Inflammatory macrophage treated with lipopolysaccharide for 4 hours (primary cell): ENCODE measurements at regions not wholly inside any gene's neighbourhood (a gene's known extent, or its start where the extent isn't known, plus 50 kb on each side); places are given as distances from the start of the nearest gene placed in this dataset.

Experiments
- DNase-seq: peaks from one replicate; pipeline ENCODE4 v3.0.0-alpha.2; 2020

DNA sequence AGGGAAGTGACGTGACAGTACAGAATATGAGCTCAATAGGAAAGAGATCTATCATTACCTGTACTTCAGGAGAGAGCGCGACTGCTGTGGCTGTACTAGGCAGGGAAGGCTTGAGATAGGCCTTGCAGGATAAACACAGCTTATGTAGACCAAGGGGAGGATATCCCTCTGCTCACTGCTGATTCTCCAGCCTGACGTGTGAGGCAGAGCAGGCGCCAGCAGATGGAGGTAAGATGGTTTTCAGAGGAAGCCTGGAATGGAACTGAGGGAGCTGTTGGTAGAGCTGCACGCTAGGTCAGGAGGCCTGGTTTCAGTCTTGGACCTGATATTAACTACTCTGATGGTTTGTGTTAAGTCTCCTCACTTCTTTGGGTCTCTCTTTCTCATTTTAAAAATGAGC is 291.4 kb downstream of the YTHDC2 start:
- no peak for DNase-seq

- no peak for DNase-seq
Measured at GRCh38 chr5:113806250-113806649, 292.8 kb downstream of the YTHDC2 start.

- no peak for DNase-seq
Measured at GRCh38 chr5:113806904-113807303, 293.4 kb downstream of the YTHDC2 start.

DNA sequence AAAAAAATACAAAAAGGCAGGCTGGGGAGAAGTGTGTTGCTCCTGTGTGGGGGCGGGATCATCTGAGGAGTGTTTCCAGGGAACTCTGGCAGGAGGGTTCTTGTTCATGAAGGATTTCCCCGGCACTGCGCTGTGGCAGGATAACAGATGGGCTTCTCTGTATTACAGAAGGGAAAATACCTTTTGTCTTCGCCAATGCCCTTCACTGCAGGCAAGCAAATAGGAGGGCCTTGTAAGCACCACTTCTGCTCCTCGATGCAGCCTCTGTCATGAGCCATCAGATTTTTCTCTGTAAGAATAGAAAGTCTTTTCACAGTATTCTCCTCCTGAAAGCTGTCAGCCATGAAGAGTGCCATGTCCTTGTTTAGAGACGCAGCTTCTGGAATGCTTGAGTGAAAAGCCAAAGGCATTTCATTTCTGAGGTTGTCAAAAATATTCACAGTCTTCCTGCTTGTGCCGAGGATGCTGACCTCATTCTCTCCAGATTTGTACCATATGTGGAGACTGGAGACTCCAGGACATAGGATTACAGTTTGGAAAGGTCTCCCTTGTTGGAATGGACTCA is 294.0 kb downstream of the YTHDC2 start:
- DNase-seq, result no peak

DNA sequence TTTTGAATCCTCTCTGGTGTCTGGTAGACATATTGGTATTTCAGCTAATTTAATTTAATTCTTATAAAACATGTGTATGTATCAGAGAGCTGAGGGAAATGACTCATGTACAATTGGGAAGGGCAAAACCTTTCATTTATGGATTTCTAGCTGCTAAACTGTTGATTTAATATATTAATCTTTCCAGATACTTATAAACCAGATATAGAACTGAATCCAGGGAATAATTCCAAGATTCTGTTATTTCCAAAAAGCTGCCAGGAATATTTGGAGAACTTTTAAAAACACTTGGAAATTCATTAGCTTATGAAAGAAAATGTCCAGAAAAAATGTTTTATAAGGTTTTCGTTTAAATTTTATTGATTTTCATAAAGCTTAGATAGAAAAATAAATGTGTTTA is 295.5 kb downstream of the YTHDC2 start:
- DNase-seq, result no peak

- DNase-seq, result no peak
Measured at GRCh38 chr5:113809626-113810025, 296.1 kb downstream of the YTHDC2 start.

DNA sequence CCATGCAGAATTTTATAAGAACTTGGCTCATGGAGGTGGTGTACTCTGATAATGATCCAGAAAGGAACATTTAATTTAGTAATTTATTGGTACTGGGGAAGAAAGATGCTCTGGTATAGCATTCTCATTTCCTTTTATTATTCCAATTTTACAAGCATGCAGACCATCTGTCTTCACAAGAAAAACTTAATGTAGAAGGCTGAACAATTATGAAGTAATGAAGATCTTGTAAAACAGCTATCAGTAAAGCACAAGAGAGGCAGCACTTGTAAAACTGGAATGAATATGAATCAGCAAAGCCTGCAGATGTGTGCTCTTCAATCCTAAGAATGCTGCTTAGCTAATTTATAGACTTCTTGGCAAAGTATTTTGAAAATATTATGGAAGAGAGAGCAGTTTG is 300.0 kb downstream of the YTHDC2 start:
- DNase-seq, result no peak

DNA sequence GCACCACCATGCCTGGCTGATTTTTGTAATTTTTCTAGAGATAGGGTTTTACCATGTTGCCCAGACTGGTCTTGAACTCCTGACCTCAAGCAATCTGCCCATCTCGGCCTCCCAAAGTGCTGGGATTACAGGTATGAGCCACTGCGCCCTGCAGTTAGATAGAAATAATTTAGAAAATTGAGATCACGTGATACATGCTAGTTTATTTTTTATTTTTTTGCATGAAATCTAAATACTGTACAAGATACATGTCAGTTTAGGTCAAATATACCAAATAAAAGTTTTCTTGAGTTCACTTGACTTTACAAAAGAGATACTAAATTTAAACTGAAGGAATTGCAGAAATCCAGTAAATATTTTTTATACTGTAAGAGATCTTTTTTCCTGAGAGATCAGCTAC is 304.2 kb downstream of the YTHDC2 start:
- DNase-seq, result no peak

- no peak for DNase-seq
Measured at GRCh38 chr5:113823696-113824095, 310.2 kb downstream of the YTHDC2 start.

DNA sequence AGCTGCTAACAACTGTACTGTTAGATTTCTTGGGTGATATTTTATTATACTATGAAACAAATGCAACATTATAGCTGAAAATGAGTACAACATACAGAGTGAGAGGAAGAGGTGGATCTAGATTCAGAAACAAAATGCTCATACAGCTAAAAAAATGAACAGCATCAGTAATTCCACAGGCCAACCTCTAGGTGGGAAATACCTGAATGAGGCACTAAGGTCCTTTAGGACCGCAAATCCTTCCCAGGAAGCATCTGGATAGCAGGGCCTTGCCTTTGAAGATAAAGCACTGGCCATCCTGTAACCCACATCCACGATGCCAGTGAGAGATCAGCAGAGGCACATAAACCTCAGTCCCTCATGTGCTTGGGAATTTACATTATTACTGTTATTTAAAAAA is 310.8 kb downstream of the YTHDC2 start:
- no peak for DNase-seq

- no peak for DNase-seq
Measured at GRCh38 chr5:113825176-113825575, 311.7 kb downstream of the YTHDC2 start.

GRCh38 chr5:113846941-113847340 is 333.4 kb downstream of the YTHDC2 start:
- DNase-seq, result no peak

GRCh38 chr5:113864437-113864836 is 350.9 kb downstream of the YTHDC2 start:
- DNase-seq, result no peak

DNA sequence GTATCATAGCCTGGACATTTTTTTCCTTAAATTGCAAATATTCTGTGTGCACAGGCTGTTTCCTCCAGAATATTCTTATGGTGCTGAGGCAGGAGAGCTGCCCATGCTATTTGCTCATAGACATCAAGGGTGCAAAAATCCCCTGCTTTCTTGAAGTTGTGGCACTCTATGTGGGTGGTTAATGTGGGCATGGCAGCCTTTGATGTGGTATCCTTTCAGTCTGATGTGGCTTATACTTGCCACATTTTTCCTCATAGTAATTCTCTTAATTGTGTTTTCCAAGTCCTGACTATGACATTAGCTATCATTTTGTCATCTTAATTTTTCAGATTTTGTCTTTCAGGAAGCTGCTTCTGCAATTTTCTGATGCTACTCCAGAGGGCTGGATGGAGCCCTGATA is 353.3 kb downstream of the YTHDC2 start:
- DNase-seq, result no peak

DNA sequence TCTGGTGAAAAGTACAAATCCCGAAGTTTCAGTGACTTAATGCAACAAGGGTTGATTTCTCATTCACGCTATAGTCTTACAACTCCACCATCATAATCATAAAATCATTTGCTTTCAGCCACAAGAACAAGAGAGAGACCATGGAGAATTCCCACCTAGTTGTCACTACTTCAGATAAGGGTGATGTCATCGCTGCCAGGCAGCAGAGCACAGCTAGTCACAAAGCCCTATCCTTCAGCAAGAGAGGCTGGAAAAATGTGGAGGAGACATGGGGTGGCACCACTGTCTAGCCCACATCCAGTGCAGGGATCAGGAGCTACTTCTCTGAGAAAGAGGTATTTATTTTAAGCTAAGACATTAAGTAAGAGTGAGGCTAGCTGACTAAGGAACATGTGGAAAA is 356.1 kb downstream of the YTHDC2 start:
- no peak for DNase-seq

DNA sequence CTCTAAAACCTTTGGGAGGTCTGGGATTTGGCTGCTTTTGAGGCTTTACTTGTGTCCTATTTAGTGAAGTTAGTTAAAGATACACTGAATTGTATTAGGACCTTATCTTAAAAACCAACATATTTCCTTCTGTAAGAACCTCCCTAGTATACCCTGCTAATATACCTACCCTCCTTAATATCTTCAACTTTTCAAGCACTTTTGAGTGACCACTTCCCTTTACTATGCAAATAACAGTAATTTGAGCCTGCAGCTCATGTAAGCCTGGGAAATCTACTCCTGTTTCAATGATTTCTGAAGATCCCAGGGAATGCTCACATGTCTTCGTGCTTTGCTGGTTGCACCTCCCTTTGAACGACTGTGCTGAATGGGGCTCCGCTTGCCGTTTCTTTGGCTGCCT is 358.5 kb downstream of the YTHDC2 start:
- no peak for DNase-seq

GRCh38 chr5:113875096-113875495 is 361.6 kb downstream of the YTHDC2 start:
- DNase-seq, result no peak

DNA sequence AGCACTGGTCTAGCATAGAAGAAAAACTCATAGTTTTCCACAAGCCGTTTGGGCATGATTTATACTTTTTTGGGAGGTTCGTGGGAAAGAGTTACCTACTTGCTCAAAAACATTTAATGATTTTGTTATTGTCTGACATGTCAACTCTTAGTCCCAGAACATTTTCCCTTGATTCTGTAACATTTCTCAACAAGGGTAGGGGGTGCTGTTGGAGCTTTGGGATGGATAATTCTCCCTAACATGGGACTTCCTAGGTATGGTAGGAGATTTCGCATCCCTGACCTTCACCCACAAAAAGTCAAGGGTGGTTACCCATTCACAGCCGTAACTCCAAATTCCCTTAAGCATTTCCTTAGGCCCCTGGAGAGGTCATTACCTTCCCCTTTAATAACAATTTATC is 378.0 kb downstream of the YTHDC2 start:
- DNase-seq, result no peak

DNA sequence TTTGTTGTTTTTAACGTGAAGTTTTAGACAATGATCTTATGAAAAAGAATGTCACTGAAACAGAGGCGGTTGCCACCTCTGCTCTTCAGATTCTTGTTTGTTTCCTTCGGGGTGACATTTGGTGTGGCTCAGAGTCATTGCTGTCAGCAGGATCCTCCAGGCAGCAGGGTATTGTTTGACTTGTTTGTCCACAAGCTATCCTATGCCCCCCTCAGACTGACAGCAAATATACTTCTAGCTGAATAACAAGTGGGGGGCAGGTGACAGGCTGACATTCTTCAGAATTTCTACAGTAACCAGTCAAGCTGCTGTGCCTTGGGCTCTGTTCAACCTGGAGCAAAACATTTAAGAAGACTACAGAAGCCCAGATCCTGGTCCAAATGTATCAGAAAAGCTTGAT is 383.3 kb downstream of the YTHDC2 start:
- DNase-seq, result no peak

DNA sequence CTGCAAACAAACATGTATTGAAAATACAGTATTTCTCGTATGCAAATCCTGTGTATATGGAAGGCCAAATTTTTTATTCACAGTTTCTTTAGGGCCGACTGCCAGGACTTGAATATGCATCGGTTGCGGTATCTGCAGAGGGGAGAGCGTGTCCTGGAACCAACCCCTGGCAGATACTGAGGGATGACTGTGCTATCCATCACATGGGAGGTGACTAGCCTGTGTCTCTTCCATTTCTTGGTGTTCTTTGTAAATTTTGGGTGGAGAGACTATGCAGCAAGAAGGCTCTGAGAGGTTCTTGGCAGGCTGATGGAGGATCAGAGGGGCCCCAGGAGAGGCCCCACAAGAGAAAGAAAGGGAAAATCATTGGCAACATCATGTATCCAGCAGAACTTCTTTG is 384.3 kb downstream of the YTHDC2 start:
- DNase-seq, result no peak

DNA sequence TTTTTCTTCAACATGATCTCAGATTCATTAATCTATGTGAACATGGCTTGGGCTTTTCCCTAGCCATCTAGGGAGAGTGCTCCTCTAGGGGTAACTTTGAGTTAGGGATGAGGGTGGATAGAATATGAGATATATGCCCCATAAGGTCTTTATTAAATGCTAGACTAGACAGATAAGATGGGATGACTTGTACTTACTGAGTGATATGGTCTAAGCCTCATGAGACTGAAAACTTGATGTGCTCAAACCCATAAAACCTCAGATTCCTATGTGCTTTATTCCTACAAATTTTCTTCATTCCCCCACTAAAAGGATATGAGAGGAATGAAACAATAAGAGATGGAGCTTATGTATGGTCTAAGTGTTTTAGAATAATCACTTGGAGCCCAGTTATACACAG is 386.6 kb downstream of the YTHDC2 start:
- no peak for DNase-seq

DNA sequence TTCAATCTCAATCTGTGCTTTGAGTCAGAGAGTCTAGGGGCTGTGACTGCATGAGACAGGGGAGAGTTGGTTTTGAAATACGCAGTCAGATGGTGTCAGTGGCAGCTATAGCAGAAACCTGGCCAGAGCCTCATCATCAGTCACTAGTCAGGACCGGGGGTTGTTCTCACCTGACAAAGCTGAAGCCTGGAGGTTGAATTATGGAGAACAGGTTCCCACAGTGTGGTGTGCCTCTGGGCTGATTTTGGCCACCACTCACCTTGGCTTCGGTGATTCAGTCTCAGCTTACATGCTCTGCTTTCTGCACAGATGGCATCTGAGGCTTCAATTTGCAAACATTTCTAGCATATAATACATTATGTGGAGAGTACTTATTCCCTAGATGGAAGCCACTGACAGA is 387.3 kb downstream of the YTHDC2 start:
- no peak for DNase-seq

- DNase-seq, result no peak
Measured at GRCh38 chr5:113901718-113902117, 388.2 kb downstream of the YTHDC2 start.

GRCh38 chr5:113902917-113903660 is 389.6 kb downstream of the YTHDC2 start:
- no peak for DNase-seq

DNA sequence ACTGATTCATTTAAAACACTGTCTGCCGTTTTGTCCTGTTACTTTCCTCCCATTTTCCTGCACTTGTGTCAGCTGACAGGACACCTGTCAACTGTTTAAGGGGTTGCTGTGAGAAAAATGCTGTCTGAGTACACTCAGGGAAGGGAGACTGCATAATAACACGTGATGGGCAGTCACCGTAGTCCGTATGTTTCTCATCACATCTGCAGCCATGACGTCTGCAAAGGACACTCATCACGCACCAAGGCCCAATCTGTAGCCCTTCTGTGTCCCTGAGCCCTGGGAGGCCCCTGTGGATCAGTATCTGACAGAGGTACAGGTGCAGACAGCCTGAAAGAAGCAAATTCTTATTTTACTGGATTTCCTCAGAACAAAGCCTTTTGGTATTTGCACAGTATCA is 396.3 kb downstream of the YTHDC2 start:
- no peak for DNase-seq
